HEK293 (cell line): ENCODE measurements at regions not wholly inside any gene's neighbourhood (a gene's known extent, or its start where the extent isn't known, plus 50 kb on each side); places are given as distances from the start of the nearest gene placed in this dataset.

ENCODE experiments used
- SALL2 ChIP-seq: fragments of 450-650 bp; formaldehyde crosslinking; IDR thresholded peaks from 2 replicates; pipeline ENCODE4 v1.5.0; 2017; ENCODE audit warnings: missing biosample characterization, mild to moderate bottlenecking, missing genetic modification characterization, borderline replicate concordance
- YY1 ChIP-seq: fragments of 450-650 bp; formaldehyde crosslinking; IDR thresholded peaks from 2 replicates; pipeline ENCODE4 v1.5.1; 2018; ENCODE audit warnings: missing biosample characterization, missing genetic modification characterization
- ZFP37 ChIP-seq: fragments of 450-650 bp; formaldehyde crosslinking; IDR thresholded peaks from 2 replicates; pipeline ENCODE4 v1.5.1; 2016; ENCODE audit warnings: missing biosample characterization, missing genetic modification characterization
- ZNF776 ChIP-seq: fragments of 450-650 bp; formaldehyde crosslinking; IDR thresholded peaks from 2 replicates; pipeline ENCODE4 v1.5.0; 2017; ENCODE audit warnings: missing biosample characterization, missing genetic modification characterization, borderline replicate concordance
- ZNF792 ChIP-seq: fragments of 450-650 bp; formaldehyde crosslinking; IDR thresholded peaks from 2 replicates; pipeline ENCODE4 v1.5.1; 2016; ENCODE audit warnings: missing biosample characterization, missing genetic modification characterization
- TF ChIP-seq, protein P1 (sequence below): fragments of 450-650 bp; formaldehyde crosslinking; IDR thresholded peaks from 2 replicates; pipeline ENCODE4 v1.5.1; 2016; ENCODE audit warnings: missing biosample characterization, missing genetic modification characterization
- TF ChIP-seq, protein P2 (sequence below): fragments of 450-650 bp; formaldehyde crosslinking; IDR thresholded peaks from 2 replicates; pipeline ENCODE4 v1.5.1; 2017; ENCODE audit warnings: missing biosample characterization, missing genetic modification characterization
- TF ChIP-seq, protein P3 (sequence below): fragments of 450-650 bp; formaldehyde crosslinking; IDR thresholded peaks from 2 replicates; pipeline ENCODE4 v1.5.1; 2016; ENCODE audit warnings: missing biosample characterization, missing genetic modification characterization

DNA sequence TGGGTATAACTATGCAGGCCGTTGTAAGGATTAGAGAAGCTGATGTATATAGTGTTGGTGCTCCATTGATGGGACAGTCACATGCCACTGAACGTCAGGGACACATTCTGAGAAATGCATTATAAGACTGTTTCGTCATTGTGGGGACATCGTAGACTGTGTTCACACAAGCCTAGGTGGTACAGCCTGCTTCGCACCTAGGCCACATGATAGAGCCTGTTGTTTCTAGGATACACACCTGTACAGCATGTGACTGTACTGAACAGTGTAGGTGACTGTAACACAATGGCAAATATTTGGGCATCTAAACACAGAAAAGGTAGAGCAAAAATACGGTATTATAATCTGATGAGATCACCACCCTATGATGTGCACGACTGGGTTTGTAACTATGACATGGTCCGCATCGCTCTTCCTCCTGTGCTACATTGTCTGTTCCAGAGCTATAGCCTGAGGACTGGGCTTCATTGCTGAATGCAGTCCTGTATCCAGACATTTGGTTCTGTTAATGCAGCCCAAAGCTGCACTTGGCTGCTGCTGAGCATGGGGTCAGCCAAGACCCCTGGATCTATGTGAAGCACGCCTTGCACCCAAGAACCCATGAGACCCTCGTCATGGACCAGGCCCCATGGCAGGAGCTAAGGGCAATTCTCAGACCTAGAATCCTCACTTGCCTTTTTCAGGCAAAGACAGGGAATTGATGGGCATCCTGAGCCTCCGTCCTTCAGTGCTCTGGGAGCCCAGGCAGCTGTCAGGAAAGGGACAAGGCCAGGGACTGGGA, 51.1 kb upstream of the THY1 start:
- TF ChIP-seq, protein P1, sequence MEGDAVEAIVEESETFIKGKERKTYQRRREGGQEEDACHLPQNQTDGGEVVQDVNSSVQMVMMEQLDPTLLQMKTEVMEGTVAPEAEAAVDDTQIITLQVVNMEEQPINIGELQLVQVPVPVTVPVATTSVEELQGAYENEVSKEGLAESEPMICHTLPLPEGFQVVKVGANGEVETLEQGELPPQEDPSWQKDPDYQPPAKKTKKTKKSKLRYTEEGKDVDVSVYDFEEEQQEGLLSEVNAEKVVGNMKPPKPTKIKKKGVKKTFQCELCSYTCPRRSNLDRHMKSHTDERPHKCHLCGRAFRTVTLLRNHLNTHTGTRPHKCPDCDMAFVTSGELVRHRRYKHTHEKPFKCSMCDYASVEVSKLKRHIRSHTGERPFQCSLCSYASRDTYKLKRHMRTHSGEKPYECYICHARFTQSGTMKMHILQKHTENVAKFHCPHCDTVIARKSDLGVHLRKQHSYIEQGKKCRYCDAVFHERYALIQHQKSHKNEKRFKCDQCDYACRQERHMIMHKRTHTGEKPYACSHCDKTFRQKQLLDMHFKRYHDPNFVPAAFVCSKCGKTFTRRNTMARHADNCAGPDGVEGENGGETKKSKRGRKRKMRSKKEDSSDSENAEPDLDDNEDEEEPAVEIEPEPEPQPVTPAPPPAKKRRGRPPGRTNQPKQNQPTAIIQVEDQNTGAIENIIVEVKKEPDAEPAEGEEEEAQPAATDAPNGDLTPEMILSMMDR (tag by site-specific recombination): no peak
- TF ChIP-seq ZNF792 (tag by site-specific recombination): no peak
- no peak for TF ChIP-seq ZNF776 (tag by site-specific recombination)
- TF ChIP-seq, protein P2, sequence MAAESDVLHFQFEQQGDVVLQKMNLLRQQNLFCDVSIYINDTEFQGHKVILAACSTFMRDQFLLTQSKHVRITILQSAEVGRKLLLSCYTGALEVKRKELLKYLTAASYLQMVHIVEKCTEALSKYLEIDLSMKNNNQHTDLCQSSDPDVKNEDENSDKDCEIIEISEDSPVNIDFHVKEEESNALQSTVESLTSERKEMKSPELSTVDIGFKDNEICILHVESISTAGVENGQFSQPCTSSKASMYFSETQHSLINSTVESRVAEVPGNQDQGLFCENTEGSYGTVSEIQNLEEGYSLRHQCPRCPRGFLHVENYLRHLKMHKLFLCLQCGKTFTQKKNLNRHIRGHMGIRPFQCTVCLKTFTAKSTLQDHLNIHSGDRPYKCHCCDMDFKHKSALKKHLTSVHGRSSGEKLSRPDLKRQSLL: no peak
- TF ChIP-seq, protein P3, sequence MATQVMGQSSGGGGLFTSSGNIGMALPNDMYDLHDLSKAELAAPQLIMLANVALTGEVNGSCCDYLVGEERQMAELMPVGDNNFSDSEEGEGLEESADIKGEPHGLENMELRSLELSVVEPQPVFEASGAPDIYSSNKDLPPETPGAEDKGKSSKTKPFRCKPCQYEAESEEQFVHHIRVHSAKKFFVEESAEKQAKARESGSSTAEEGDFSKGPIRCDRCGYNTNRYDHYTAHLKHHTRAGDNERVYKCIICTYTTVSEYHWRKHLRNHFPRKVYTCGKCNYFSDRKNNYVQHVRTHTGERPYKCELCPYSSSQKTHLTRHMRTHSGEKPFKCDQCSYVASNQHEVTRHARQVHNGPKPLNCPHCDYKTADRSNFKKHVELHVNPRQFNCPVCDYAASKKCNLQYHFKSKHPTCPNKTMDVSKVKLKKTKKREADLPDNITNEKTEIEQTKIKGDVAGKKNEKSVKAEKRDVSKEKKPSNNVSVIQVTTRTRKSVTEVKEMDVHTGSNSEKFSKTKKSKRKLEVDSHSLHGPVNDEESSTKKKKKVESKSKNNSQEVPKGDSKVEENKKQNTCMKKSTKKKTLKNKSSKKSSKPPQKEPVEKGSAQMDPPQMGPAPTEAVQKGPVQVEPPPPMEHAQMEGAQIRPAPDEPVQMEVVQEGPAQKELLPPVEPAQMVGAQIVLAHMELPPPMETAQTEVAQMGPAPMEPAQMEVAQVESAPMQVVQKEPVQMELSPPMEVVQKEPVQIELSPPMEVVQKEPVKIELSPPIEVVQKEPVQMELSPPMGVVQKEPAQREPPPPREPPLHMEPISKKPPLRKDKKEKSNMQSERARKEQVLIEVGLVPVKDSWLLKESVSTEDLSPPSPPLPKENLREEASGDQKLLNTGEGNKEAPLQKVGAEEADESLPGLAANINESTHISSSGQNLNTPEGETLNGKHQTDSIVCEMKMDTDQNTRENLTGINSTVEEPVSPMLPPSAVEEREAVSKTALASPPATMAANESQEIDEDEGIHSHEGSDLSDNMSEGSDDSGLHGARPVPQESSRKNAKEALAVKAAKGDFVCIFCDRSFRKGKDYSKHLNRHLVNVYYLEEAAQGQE (tag by site-specific recombination): no peak
- no peak for TF ChIP-seq SALL2 (tag by site-specific recombination)
- no peak for TF ChIP-seq YY1 (tag by site-specific recombination)
- no peak for TF ChIP-seq ZFP37 (tag by site-specific recombination)
